OCI-LY7 (cell line): ENCODE measurements at regions not wholly inside any gene's neighbourhood (a gene's known extent, or its start where the extent isn't known, plus 50 kb on each side); places are given as distances from the start of the nearest gene placed in this dataset.

Experiments
- CTCF ChIP-seq: fragments of 200-600 bp; sonication (generic); conservative IDR thresholded peaks from 2 replicates; pipeline ENCODE4 v1.5.1; 2014; ENCODE audit warnings: mild to moderate bottlenecking, antibody characterized with exemption, low read length, moderate library complexity, mixed read lengths
- EZH2phosphoT487 ChIP-seq: fragments of 200-600 bp; sonication (generic); IDR thresholded peaks from 2 replicates; pipeline ENCODE4 v1.6.1; 2018; ENCODE audit warnings: low read depth, borderline replicate concordance, mild to moderate bottlenecking, mixed run types, antibody characterized with exemption, low read length, moderate library complexity, mixed read lengths

DNA sequence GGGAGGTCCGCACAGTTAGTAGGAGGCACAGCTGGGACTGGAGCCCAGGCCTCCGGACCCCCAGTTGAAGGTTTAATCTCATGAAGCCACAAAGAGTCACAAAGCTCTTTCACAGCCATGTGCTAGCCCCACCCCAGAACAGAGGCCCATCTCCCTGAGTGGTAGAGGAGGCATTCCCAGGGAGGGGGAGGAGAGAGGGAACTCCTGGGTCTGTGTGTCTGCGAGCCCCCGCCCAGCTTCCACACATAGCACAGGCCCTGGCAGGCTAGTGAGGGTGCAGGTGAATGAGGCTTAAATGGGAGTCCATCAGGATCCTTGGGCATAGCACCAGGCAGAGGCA is 197.8 kb downstream of the MATN1 start:
- TF ChIP-seq EZH2phosphoT487: no peak
- no peak for TF ChIP-seq CTCF
